Type B pancreatic cell (in vitro differentiated cells): ENCODE measurements at regions not wholly inside any gene's neighbourhood (a gene's known extent, or its start where the extent isn't known, plus 50 kb on each side); places are given as distances from the start of the nearest gene placed in this dataset.

Experiments used
- DNase-seq: peaks from one replicate; pipeline ENCODE4 v3.0.0; 2021; ENCODE audit warnings: mixed read lengths; ENCODE audit not compliant: unreplicated experiment; ENCODE audit errors: extremely low spot score
- H3K27ac Mint-ChIP-seq: 2 replicates; pipeline ENCODE4 v1.8.0; 2021; ENCODE audit warnings: mild to moderate bottlenecking, mixed read lengths
- H3K27me3 Mint-ChIP-seq: 2 replicates; pipeline ENCODE4 v1.8.0; 2021; ENCODE audit warnings: mixed read lengths
- H3K36me3 Mint-ChIP-seq: 2 replicates; pipeline ENCODE4 v1.8.0; 2021; ENCODE audit warnings: mixed read lengths
- H3K4me1 Mint-ChIP-seq: one replicate; pipeline ENCODE4 v1.8.0; 2021; ENCODE audit warnings: mixed read lengths; ENCODE audit not compliant: unreplicated experiment
- H3K4me3 Mint-ChIP-seq: 2 replicates; pipeline ENCODE4 v1.8.0; 2021; ENCODE audit warnings: mild to moderate bottlenecking, mixed read lengths
- H3K9me3 Mint-ChIP-seq: 2 replicates; pipeline ENCODE4 v1.8.0; 2021; ENCODE audit warnings: mixed read lengths
- TF ChIP-seq, protein P1 (sequence below): fragments of 200-600 bp; sonication (generic); conservative IDR thresholded peaks from 2 replicates; pipeline ENCODE4 v1.5.0; 2021; ENCODE audit warnings: antibody characterized with exemption, mild to moderate bottlenecking

DNA sequence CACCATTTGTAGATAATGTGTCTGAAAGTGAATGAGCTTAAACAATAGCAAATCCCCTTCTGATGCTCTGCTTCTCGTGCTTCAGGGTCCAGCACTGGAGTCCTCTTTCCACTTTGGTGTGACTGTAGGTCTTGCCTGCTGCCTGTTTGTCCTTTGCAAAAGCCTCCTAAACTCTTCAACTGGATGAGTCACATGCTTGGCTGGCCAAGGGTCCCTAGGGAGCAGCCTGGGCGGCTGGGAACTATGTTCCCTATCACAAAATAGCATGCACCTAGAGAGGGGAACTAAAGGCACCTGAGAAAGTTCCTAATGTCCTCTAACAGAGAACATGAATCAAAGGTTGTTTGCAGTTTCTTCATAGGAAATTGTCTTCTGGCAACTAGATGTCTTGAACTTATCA lies 607.2 kb upstream of the PLXNA2 start:
- no peaks in the 10 kb centered on the region for H3K27me3 Mint-ChIP-seq
- TF ChIP-seq, protein P1, sequence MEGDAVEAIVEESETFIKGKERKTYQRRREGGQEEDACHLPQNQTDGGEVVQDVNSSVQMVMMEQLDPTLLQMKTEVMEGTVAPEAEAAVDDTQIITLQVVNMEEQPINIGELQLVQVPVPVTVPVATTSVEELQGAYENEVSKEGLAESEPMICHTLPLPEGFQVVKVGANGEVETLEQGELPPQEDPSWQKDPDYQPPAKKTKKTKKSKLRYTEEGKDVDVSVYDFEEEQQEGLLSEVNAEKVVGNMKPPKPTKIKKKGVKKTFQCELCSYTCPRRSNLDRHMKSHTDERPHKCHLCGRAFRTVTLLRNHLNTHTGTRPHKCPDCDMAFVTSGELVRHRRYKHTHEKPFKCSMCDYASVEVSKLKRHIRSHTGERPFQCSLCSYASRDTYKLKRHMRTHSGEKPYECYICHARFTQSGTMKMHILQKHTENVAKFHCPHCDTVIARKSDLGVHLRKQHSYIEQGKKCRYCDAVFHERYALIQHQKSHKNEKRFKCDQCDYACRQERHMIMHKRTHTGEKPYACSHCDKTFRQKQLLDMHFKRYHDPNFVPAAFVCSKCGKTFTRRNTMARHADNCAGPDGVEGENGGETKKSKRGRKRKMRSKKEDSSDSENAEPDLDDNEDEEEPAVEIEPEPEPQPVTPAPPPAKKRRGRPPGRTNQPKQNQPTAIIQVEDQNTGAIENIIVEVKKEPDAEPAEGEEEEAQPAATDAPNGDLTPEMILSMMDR = no peak
- H3K36me3 Mint-ChIP-seq = no peaks in the 10 kb centered on the region
- no peak overlapping the region for H3K4me3 Mint-ChIP-seq
- DNase-seq = no peak
- H3K27ac Mint-ChIP-seq = no peak overlapping the region
- H3K9me3 Mint-ChIP-seq = no peaks in the 10 kb centered on the region
- H3K4me1 Mint-ChIP-seq = no peaks in the 10 kb centered on the region

DNA sequence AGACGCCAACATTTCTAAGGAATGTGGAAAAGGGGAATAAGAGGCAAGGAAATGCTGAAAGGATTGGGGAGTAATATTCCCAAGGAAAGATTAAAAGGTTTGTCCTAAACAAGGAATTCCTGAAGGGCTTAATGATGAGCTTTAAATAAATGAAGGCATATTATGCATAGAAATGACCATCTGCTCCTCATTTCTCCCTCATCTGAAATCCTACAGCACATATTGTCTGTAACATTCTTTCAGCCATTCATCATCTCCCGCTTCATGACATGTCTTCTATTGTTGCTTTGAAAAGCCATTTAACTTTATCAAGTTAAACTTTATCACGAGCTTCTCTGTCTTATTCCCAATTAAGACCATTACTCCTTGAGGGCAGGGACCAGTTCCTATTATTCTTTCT lies 608.7 kb upstream of the PLXNA2 start:
- no peak for DNase-seq
- Mint-ChIP-seq H3K36me3 (no peaks in the 10 kb centered on the region), H3K27me3 (no peaks in the 10 kb centered on the region), H3K4me3 (no peak overlapping the region), H3K4me1 (no peaks in the 10 kb centered on the region), H3K9me3 (no peaks in the 10 kb centered on the region), H3K27ac (no peak overlapping the region)
- TF ChIP-seq, protein P1 = no peak

DNA sequence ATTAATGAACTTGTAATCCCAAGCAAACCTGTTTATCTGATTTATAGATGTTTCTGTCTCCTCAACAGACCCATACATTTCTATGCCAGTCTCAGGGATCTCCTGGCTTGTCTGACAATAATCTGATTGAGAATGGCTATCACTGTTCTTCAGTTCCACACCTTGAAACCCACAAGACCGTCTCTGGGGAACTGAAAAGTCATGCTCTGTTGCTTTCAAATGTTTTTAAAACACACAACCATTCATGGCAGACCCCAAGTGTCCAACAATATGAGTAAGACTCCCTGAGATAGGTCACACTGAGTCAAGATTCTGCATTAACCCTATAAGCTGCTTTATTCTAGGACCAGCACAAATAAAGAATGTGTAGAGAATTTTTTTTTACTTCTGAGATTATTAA lies 611.2 kb upstream of the PLXNA2 start:
- no peak overlapping the region for H3K27ac Mint-ChIP-seq
- no peak overlapping the region for H3K4me3 Mint-ChIP-seq
- no peaks in the 10 kb centered on the region for H3K27me3 Mint-ChIP-seq
- TF ChIP-seq, protein P1 = no peak
- DNase-seq = no peak
- H3K4me1 Mint-ChIP-seq = no peaks in the 10 kb centered on the region
- no peaks in the 10 kb centered on the region for H3K36me3 Mint-ChIP-seq
- H3K9me3 Mint-ChIP-seq = no peaks in the 10 kb centered on the region

DNA sequence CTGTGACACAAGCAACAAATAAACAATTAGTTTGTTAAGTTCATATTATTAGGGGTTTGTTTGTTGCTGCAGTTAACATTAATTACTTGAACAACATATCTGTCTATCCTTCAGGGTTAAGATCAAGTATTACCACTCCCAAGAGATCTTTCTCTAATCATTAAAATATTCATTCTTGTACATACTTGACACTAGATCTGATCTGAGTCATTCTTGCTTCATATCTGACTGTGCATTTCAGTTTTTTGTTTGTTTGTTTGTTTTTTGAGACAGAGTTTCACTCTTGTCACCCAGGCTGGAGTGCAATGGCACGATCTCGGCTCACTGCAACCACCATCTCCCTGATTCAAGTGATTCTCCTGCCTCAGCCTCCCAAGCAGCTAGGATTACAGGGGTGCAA lies 613.3 kb upstream of the PLXNA2 start:
- TF ChIP-seq, protein P1 = no peak
- no peaks in the 10 kb centered on the region for H3K27me3 Mint-ChIP-seq
- no peaks in the 10 kb centered on the region for H3K36me3 Mint-ChIP-seq
- DNase-seq = no peak
- no peaks in the 10 kb centered on the region for H3K4me1 Mint-ChIP-seq
- no peak overlapping the region for H3K4me3 Mint-ChIP-seq
- H3K9me3 Mint-ChIP-seq = peaks cover 5% of the 10 kb centered on the region
- no peak overlapping the region for H3K27ac Mint-ChIP-seq

DNA sequence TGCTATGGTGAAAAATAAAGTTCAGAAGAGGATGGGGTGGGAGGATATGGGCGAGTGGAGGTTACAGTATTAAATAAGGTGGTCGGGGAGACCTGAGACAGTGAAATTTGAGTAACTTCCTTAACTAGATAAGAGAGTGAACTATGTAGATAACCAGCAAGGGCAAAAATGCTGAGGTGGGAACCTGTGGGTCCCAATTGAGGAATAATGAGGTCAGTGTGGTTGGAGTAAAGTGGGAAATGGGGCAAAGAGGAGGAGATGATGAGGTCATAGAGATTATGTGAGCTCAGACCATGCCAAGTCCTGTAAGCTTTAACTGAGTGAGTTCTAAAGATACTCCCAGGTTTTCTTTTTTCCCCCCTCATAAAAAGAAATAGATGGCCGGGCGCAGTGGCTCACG lies 614.6 kb upstream of the PLXNA2 start:
- Mint-ChIP-seq H3K4me3 (no peak overlapping the region), H3K27ac (no peak overlapping the region), H3K9me3 (peaks cover 5% of the 10 kb centered on the region), H3K36me3 (no peaks in the 10 kb centered on the region), H3K4me1 (no peaks in the 10 kb centered on the region), H3K27me3 (no peaks in the 10 kb centered on the region)
- no peak for DNase-seq
- TF ChIP-seq, protein P1 = no peak

DNA sequence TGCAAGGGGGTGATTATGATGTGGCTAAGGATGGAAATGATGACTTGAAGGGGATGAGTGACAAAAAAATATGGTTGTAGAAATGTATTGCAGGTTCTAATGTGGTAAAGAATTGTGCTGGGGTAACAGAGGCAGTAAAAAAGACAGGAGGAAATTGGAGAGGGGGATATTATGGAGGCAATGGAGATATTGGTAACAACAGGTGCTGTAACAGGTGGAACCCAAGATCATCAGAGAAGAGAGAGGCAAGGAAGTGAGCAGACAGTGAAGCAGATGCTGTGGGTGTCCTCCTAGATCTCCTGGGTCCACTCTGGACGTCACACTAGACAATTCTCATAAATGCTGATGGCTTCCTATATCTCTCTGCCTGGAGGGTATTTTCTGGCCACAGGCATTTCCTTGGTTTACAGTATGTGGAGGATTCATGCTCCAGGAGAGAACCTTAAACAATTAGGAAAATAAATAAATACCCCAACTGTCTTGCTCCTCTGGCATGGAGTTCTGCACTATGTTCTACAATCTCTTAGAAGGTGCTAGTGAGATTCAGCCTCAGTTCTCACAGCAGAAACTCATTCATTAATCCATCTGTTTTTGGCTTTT lies 620.3 kb upstream of the PLXNA2 start:
- H3K4me1 Mint-ChIP-seq = no peaks in the 10 kb centered on the region
- no peaks in the 10 kb centered on the region for H3K27me3 Mint-ChIP-seq
- no peaks in the 10 kb centered on the region for H3K36me3 Mint-ChIP-seq
- no peak overlapping the region for H3K4me3 Mint-ChIP-seq
- no peak for DNase-seq
- peaks cover 5% of the 10 kb centered on the region for H3K9me3 Mint-ChIP-seq
- TF ChIP-seq, protein P1 = no peak
- H3K27ac Mint-ChIP-seq = no peak overlapping the region
